GM19351 (cell line): ENCODE measurements at regions not wholly inside any gene's neighbourhood (a gene's known extent, or its start where the extent isn't known, plus 50 kb on each side); places are given as distances from the start of the nearest gene placed in this dataset.
"Not testable (repeated sequence)": the region's sequence is repeated elsewhere in the genome, so short reads cannot be mapped to it uniquely, and the experiment has no call there.

ENCODE experiments used
- ATAC-seq: cut with Tn5 transposase; IDR thresholded peaks from one replicate; pipeline ENCODE4 v1.9.1; 2021; ENCODE audit warnings: mild to moderate bottlenecking, moderate library complexity; ENCODE audit not compliant: unreplicated experiment

GRCh38 chr16:26840691-26841090 lies 226.0 kb upstream of the C16orf82 start:
- ATAC-seq, result no peak

DNA sequence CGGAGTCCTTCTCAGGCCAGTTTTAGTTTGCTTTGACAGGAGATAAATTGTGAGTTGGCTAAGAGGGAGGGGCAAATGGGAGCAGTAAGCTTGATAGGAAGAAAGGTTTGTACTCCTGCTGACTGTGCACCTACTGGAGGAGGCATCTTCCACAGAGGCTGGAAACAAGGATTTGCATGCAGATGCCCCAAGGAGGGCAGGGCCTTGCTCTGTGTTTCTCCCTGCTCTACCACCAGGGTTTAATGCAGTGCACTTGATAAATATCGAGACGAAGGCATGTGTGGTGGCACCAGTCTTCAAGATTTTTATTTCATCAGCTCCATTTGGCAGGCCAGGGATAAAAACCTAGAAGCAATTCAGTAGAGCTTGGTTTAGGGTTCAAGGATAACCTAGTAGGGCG lies 210.5 kb upstream of the C16orf82 start:
- no peak for ATAC-seq

GRCh38 chr16:26856791-26857190 lies 209.9 kb upstream of the C16orf82 start:
- ATAC-seq, result no peak

DNA sequence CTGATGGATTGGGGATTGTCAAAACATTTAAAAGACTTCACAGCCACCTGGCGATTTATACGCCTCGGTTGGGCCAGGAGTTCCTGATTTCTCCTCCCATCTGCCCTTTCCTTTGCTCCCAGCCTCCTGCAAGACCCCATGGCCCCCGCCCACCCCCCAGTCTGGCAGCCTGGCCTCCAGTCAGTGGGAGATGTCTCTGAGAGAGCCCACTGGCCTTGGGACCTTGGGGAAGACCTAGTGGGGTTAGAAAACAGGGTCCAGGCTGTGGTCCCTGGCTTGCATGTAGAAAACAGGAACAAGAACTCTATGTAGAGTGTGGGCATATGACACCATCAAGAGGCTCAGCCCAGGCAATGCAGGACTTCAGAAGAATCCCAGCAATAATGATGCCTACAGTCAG lies 209.4 kb upstream of the C16orf82 start:
- no peak for ATAC-seq

DNA sequence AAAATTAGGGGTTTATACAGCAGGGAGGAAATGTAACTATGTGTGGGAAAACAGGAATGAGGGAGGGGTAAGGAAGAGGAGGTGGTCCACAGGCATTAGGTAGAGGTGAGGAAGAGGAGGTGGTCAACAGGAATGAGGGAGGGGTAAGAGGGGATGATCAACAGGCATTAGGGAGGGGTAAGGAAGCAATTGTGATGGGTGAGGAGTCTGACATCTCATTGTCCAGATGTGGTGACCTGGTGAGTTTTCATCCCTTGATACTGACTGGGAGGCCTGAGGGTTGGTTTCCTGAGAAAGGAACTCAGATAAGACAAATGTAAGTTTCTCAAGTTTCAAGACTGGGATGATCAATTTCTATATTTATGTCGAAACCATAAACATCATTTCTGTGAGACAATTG lies 206.2 kb upstream of the C16orf82 start:
- no peak for ATAC-seq

- no peak for ATAC-seq
Observed at GRCh38 chr16:26863931-26864330, 202.8 kb upstream of the C16orf82 start.

- ATAC-seq, result not testable (repeated sequence)
Observed at GRCh38 chr16:26874318-26874717, 192.4 kb upstream of the C16orf82 start.

DNA sequence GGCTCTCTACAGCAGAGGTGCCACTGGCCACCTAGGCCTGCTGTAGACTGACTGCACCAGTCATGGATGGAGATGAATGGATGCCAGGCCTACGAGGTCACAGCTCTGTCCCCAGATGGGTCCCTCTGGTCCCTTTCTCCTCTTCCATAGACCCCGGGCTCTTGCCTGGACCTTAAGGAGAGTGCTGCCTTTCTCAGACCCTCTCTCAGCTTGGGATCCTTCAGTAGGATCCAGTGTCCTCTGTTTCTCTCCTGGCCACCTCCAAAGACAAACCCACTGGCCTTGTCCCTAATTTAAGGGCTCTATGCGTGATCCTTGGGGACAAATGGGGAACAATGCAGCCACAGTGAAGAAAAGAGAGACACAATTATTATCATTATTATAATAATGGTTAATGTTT lies 189.3 kb upstream of the C16orf82 start:
- no peak for ATAC-seq

DNA sequence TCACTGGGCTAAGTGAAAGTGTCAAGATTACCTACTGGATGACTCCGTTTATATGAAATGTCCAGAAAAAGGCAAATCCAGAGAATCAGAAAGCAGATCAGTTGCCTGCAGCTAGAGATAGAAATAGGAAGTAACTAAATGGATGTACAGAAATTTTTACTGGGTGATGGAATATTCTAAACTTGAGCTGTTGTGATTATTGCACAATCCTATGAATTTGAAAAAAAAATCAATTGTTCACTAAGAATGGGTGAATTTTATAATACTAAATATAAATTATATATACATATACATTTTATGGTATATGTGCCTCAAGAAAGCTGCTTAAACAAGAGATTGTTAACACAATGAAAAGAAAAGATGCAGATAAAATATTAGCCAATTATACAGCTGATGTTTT lies 181.1 kb upstream of the C16orf82 start:
- ATAC-seq, result no peak

DNA sequence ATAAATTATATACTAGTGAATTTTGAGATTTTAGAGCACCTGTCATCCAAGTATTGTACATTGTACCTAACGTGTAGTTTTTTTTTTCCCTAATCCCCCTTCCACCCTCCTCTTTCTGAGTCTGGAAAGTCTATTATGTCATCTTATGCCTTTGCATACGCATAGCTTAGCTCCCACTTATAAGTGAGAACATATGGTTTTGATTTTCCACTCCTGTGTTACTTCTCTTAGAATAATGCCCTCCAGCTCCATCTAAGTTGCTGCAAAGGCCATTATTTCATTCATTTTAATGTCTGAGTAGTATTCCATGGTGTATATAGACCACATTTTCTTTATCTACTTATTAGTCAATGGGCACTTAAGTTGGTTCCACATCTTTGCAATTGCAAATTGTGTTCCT lies 177.0 kb upstream of the C16orf82 start:
- no peak for ATAC-seq

- no peak for ATAC-seq
Observed at GRCh38 chr16:26898200-26898599, 168.5 kb upstream of the C16orf82 start.

GRCh38 chr16:26901196-26901861 lies 165.4 kb upstream of the C16orf82 start:
- ATAC-seq, result no peak

DNA sequence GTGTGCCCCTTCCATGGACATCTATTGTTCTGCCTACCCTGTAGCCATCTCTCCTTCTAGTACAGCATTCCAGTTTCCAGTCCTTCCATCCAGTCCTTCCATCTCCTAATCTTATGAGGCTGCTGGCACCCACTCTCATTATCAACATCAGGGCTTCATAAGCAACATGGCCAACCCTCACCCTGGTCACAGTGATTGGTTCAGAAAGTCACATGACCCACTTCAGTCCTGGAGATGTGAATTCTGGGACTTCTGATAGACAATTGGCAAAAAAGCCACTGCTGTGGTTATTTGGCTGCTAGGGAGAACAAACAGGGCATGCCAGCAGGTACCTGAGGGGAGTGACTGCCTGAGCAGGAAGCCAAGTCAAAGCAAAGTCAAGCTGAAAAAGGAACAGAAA lies 164.7 kb upstream of the C16orf82 start:
- ATAC-seq, result no peak

- no peak for ATAC-seq
Observed at GRCh38 chr16:26905336-26905735, 161.4 kb upstream of the C16orf82 start.

DNA sequence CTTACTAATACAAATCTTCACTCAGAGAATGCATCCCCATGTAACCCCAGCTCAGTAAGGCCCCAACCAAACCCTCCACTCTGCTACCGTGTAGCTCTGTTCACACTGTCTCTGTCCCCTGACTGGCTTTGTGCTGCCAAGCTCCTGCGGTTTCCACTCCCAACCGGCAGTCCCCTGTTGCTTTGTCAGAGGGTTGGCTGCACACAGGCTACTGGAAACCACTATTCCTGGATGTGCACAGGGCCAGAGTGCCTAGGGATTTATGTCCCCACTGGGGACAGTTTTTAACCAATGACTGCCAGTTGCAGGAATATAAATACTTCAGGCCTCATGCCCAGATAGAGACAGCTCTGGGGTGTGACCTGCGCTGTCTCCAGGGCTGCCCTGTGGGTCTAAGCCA lies 157.1 kb upstream of the C16orf82 start:
- ATAC-seq, result no peak

GRCh38 chr16:26911436-26911835 lies 155.3 kb upstream of the C16orf82 start:
- ATAC-seq, result no peak

DNA sequence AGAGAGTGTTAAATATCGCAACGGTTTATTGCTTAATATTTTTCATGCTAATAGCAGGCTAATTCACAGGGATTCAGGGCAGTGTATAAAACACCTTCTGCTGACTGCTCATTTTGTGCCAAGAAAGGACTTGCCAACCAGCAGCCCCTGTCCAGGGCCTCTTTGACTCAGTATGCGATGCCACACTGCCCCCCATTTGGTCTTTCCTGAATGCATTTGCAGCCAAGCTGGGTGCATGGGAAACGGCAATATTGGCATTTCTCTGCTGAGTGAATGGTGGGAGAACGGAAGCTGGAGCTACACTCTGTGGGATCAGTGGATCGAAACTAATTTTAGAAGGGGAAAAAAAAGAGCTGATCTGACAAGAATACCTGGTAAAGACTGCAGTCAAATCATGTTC lies 152.9 kb upstream of the C16orf82 start:
- no peak for ATAC-seq

GRCh38 chr16:26930786-26931581 lies 135.7 kb upstream of the C16orf82 start:
- ATAC-seq, result no peak

- no peak for ATAC-seq
Observed at GRCh38 chr16:26950636-26951035, 116.1 kb upstream of the C16orf82 start.

- no peak for ATAC-seq
Observed at GRCh38 chr16:26951950-26952349, 114.8 kb upstream of the C16orf82 start.

GRCh38 chr16:26952411-26952810 lies 114.3 kb upstream of the C16orf82 start:
- ATAC-seq, result no peak

DNA sequence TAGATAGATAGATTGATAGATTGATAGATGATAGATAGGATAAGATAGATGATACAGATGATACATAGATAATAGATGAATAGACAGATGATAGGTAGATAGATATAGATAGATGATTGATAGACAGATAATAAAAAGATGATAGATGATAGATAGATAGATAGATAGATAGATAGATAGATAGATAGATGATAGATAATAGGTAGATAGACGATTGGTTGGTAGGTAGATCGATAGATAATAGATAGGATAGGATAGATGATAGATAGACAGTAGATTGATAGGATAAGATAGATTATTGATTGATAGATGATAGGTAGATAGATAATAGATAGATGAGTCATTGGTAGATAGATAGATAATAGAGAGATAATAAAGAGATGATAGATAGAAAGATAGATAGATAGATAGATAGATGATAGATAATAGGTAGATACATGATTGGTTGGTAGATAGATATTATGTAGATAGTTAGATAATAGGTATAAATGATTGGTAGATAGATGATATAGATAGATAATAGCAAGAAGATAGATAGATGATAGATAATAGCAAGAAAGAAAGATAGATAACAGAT lies 109.4 kb upstream of the C16orf82 start:
- ATAC-seq, result no peak
